HG03095 (cell line): ENCODE measurements at regions not wholly inside any gene's neighbourhood (a gene's known extent, or its start where the extent isn't known, plus 50 kb on each side); places are given as distances from the start of the nearest gene placed in this dataset.
"Not testable (repeated sequence)": the region's sequence is repeated elsewhere in the genome, so short reads cannot be mapped to it uniquely, and the experiment has no call there.

Experiments used
- ATAC-seq: cut with Tn5 transposase; IDR thresholded peaks from one replicate; pipeline ENCODE4 v1.9.1; 2021; ENCODE audit warnings: moderate library complexity; ENCODE audit not compliant: unreplicated experiment

GRCh38 chr5:89071101-89071940 lies 188.3 kb upstream of the MEF2C start:
- ATAC-seq: peak; percentile 68

- ATAC-seq: no peak
Observed at GRCh38 chr5:89069591-89069990, 186.6 kb upstream of the MEF2C start.

GRCh38 chr5:89067362-89067761 lies 184.4 kb upstream of the MEF2C start:
- ATAC-seq: no peak

- ATAC-seq: peak; percentile 87
Observed at GRCh38 chr5:89065919-89066318, 182.9 kb upstream of the MEF2C start.

- ATAC-seq: no peak
Observed at GRCh38 chr5:89064736-89065135, 181.8 kb upstream of the MEF2C start.

- no peak for ATAC-seq
Observed at GRCh38 chr5:89064054-89064453, 181.1 kb upstream of the MEF2C start.

GRCh38 chr5:89060768-89061167 lies 177.8 kb upstream of the MEF2C start:
- ATAC-seq: no peak

GRCh38 chr5:89059274-89059673 lies 176.3 kb upstream of the MEF2C start:
- ATAC-seq: no peak

GRCh38 chr5:89055695-89056085 lies 172.7 kb upstream of the MEF2C start:
- no peak for ATAC-seq

GRCh38 chr5:89055015-89055694 lies 172.2 kb upstream of the MEF2C start:
- ATAC-seq: no peak

GRCh38 chr5:89053547-89053946 lies 170.6 kb upstream of the MEF2C start:
- no peak for ATAC-seq

- ATAC-seq: not testable (repeated sequence)
Observed at GRCh38 chr5:89050062-89050461, 167.1 kb upstream of the MEF2C start.

- ATAC-seq: no peak
Observed at GRCh38 chr5:89047571-89047970, 164.6 kb upstream of the MEF2C start.

- no peak for ATAC-seq
Observed at GRCh38 chr5:89045216-89045615, 162.2 kb upstream of the MEF2C start.

- no peak for ATAC-seq
Observed at GRCh38 chr5:89044674-89045200, 161.8 kb upstream of the MEF2C start.

- peak; percentile 91 for ATAC-seq
Observed at GRCh38 chr5:89043676-89044075, 160.7 kb upstream of the MEF2C start.

GRCh38 chr5:89042746-89043145 lies 159.8 kb upstream of the MEF2C start:
- ATAC-seq: no peak

- no peak for ATAC-seq
Observed at GRCh38 chr5:89041976-89042375, 159.0 kb upstream of the MEF2C start.

GRCh38 chr5:89041249-89041779 lies 158.3 kb upstream of the MEF2C start:
- ATAC-seq: no peak

- no peak for ATAC-seq
Observed at GRCh38 chr5:89036704-89037489, 153.9 kb upstream of the MEF2C start.

GRCh38 chr5:89036166-89036565 lies 153.2 kb upstream of the MEF2C start:
- ATAC-seq: no peak
